Ishikawa (cell line): ENCODE measurements at regions not wholly inside any gene's neighbourhood (a gene's known extent, or its start where the extent isn't known, plus 50 kb on each side); places are given as distances from the start of the nearest gene placed in this dataset.

ENCODE experiments used
- CEBPB ChIP-seq: IDR thresholded peaks from 2 replicates; pipeline ENCODE4 v1.6.1; 2012
- CREB1 ChIP-seq: IDR thresholded peaks from 2 replicates; pipeline ENCODE4 v1.6.1; 2012; ENCODE audit warnings: low read depth
- EGR1 ChIP-seq: IDR thresholded peaks from 2 replicates; pipeline ENCODE4 v1.6.1; 2012
- EP300 ChIP-seq: IDR thresholded peaks from 2 replicates; pipeline ENCODE4 v1.6.1; 2012; ENCODE audit warnings: borderline replicate concordance
- FOXM1 ChIP-seq: IDR thresholded peaks from 2 replicates; pipeline ENCODE4 v1.6.1; 2012; ENCODE audit warnings: low read depth, borderline replicate concordance
- NFIC ChIP-seq: IDR thresholded peaks from 2 replicates; pipeline ENCODE4 v1.6.1; 2012
- RAD21 ChIP-seq: IDR thresholded peaks from 2 replicates; pipeline ENCODE4 v1.6.1; 2012; ENCODE audit warnings: low read depth
- REST ChIP-seq: IDR thresholded peaks from 2 replicates; pipeline ENCODE4 v1.6.1; 2012; ENCODE audit warnings: low read depth, mild to moderate bottlenecking
- TAF1 ChIP-seq: IDR thresholded peaks from 2 replicates; pipeline ENCODE4 v1.6.1; 2012; ENCODE audit warnings: low read depth, mild to moderate bottlenecking
- TCF12 ChIP-seq: IDR thresholded peaks from 2 replicates; pipeline ENCODE4 v1.6.1; 2012; ENCODE audit warnings: low read depth
- USF1 ChIP-seq: IDR thresholded peaks from 2 replicates; pipeline ENCODE4 v1.6.1; 2012
- YY1 ChIP-seq: IDR thresholded peaks from 2 replicates; pipeline ENCODE4 v1.6.1; 2012; ENCODE audit warnings: low read depth

DNA sequence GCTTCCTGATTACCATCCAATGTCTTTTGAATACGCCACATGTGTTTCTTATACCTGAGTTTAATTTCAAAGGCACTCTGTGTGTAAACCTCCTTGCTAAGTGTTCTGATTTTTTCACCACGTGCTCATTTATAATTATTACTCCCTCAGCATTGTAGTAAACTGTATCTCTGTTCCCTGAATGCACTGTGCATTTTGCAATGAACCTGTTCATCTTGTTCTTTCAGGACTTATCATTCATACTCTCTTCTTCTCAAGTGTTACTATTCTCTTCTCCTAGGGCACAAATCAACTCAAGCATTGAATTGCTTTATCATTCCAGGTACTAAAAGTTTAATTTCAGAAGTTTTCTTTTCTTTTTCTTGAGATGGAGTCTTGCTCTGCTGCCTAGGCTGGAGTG lies 383.4 kb upstream of the TRIB2 start:
- TF ChIP-seq RAD21, result no peak
- TF ChIP-seq CEBPB, result no peak
- no peak for TF ChIP-seq EGR1
- TF ChIP-seq REST, result no peak
- no peak for TF ChIP-seq TAF1
- no peak for TF ChIP-seq CREB1
- TF ChIP-seq EP300, result no peak
- no peak for TF ChIP-seq USF1
- no peak for TF ChIP-seq NFIC
- TF ChIP-seq TCF12, result no peak
- no peak for TF ChIP-seq YY1
- TF ChIP-seq FOXM1, result no peak
